Calu3 (cell line): ENCODE measurements at regions not wholly inside any gene's neighbourhood (a gene's known extent, or its start where the extent isn't known, plus 50 kb on each side); places are given as distances from the start of the nearest gene placed in this dataset.

Experiments
- BruUV-seq: library from RNA; stranded (reverse); fragments of 400-500 nt; replicated peaks from 2 replicates; lab custom pipeline; 2021; lab: Mats Ljungman, UMichigan
- CTCF ChIA-PET: fragments of 300-600 bp; sonication (Branson Sonifier 250); formaldehyde crosslinking; loops from one replicate; lab custom pipeline; 2022; ENCODE audit warnings: antibody characterized with exemption; lab: Charles Lee
- DNase-seq: peaks from one replicate; pipeline ENCODE4 v3.0.0; 2022
- H3K27ac Mint-ChIP-seq: one replicate; pipeline ENCODE4 v1.8.0; 2022; ENCODE audit warnings: mixed read lengths; ENCODE audit not compliant: unreplicated experiment
- H3K27me3 Mint-ChIP-seq: one replicate; pipeline ENCODE4 v1.8.0; 2022; ENCODE audit warnings: mixed read lengths; ENCODE audit not compliant: unreplicated experiment
- H3K36me3 Mint-ChIP-seq: one replicate; pipeline ENCODE4 v1.8.0; 2022; ENCODE audit warnings: mild to moderate bottlenecking, moderate library complexity, mixed read lengths; ENCODE audit not compliant: insufficient read depth, unreplicated experiment
- H3K4me1 Mint-ChIP-seq: one replicate; pipeline ENCODE4 v1.8.0; 2022; ENCODE audit warnings: mild to moderate bottlenecking, low read depth, mixed read lengths; ENCODE audit not compliant: unreplicated experiment
- H3K4me3 Mint-ChIP-seq: one replicate; pipeline ENCODE4 v1.8.0; 2022; ENCODE audit warnings: mild to moderate bottlenecking, low read depth, moderate library complexity, mixed read lengths; ENCODE audit not compliant: unreplicated experiment
- H3K9me3 Mint-ChIP-seq: one replicate; pipeline ENCODE4 v1.8.0; 2022; ENCODE audit warnings: low read depth, mixed read lengths; ENCODE audit not compliant: unreplicated experiment
- intact Hi-C: fragments of 100-400 bp; cut with micrococcal nuclease; formaldehyde crosslinking; loops from one replicate; pipeline ENCODE4 v1.10.0; 2022; ENCODE audit not compliant: unreplicated experiment
- TF ChIP-seq, protein P1 (sequence below): fragments of 200-600 bp; IDR thresholded peaks from one replicate; pipeline ENCODE4 v1.8.0; 2022; ENCODE audit warnings: antibody characterized with exemption; ENCODE audit not compliant: unreplicated experiment

DNA sequence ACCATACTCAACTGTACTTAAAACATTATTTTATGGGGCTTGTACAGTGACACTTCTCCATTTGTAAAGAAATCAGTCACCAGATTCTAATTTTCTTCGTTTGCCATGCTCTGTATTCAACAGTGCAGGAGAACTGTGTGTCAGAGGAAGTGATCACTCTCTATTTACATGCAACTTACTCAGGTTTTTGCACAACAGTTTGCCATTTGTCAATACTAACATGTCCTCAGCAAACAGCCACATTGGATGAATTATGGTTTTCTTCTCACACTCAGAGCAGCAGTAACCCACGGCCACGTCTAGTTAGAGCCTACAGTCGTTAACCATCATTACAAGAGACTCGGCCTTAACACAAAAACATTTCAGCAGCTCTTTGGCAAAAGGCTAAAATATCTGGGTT lies 69.2 kb upstream of the SP4 start:
- no peaks in the 10 kb centered on the region for H3K36me3 Mint-ChIP-seq
- BruUV-seq: no TSS peak
- no peak overlapping the region for H3K27ac Mint-ChIP-seq
- H3K4me1 Mint-ChIP-seq: peaks cover 30% of the 10 kb centered on the region
- no peak overlapping the region for H3K4me3 Mint-ChIP-seq
- TF ChIP-seq, protein P1, sequence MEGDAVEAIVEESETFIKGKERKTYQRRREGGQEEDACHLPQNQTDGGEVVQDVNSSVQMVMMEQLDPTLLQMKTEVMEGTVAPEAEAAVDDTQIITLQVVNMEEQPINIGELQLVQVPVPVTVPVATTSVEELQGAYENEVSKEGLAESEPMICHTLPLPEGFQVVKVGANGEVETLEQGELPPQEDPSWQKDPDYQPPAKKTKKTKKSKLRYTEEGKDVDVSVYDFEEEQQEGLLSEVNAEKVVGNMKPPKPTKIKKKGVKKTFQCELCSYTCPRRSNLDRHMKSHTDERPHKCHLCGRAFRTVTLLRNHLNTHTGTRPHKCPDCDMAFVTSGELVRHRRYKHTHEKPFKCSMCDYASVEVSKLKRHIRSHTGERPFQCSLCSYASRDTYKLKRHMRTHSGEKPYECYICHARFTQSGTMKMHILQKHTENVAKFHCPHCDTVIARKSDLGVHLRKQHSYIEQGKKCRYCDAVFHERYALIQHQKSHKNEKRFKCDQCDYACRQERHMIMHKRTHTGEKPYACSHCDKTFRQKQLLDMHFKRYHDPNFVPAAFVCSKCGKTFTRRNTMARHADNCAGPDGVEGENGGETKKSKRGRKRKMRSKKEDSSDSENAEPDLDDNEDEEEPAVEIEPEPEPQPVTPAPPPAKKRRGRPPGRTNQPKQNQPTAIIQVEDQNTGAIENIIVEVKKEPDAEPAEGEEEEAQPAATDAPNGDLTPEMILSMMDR: no peak
- DNase-seq: no peak
- intact Hi-C loops: no loop called here
- H3K9me3 Mint-ChIP-seq: peaks cover 2% of the 10 kb centered on the region
- no peaks in the 10 kb centered on the region for H3K27me3 Mint-ChIP-seq
- CTCF ChIA-PET: interaction anchor here (0.7 kb wide), 1 partner anchor 11 kb away, joined by 3 read pairs; no protein-coding TSS in a partner anchor

DNA sequence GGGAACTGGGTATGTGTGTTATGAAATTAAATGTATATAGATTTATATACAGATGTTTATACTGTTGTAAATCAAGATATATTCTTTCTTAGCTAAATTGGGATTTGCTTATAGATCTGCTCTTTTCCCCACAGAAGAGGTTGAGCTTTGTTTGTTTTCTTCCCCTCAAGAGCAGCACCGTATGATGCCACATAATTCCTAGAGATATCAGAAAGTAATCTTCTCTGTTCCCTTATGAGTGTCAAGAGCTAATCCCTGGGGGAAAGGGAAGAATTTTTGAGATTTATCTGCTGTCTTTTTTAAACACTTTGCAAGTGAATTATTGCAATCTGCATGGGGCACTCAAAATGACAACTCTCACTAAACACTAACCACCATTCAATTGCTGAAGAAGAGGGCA lies 68.7 kb upstream of the SP4 start:
- H3K27me3 Mint-ChIP-seq: no peaks in the 10 kb centered on the region
- intact Hi-C loops: no loop called here
- TF ChIP-seq, protein P1: no peak
- H3K9me3 Mint-ChIP-seq: peaks cover 2% of the 10 kb centered on the region
- no TSS peak for BruUV-seq
- no peaks in the 10 kb centered on the region for H3K36me3 Mint-ChIP-seq
- H3K27ac Mint-ChIP-seq: no peak overlapping the region
- H3K4me3 Mint-ChIP-seq: no peak overlapping the region
- peaks cover 33% of the 10 kb centered on the region for H3K4me1 Mint-ChIP-seq
- DNase-seq: no peak
- CTCF ChIA-PET: no interaction called here

DNA sequence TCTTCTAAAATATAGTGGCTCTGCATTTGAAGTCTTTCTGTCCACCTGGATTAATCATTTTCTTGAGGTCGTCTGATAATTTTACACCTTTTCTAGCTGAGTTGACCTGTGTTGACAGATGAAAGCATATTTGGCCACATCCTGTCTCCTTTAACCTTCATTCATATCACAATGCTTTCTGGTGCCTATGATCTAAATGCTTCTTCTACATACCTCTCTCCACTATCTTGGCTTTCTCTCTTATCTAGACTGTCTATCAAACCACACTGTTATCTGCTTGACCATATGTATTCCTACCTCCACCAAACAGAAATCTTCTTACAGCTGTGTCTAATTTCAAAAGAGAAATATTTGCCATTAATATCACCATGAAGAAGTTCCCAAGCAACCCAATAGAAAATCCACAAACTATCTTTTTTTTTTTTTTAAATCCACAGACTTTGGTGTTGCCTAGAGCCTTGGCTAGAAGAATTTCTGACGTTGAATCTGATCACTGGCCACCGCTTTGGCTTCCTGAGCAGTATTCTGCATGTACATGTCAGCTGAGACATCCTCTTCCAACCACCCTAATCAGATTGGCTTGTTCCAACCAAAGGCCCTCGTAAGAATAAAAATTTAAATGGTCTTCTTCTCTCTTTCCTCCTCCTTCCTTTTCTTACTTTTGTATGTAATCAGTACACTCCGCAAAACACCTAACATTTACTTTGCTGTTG lies 66.3 kb upstream of the SP4 start:
- peaks cover 2% of the 10 kb centered on the region for H3K9me3 Mint-ChIP-seq
- TF ChIP-seq, protein P1: no peak
- peaks cover 36% of the 10 kb centered on the region for H3K4me1 Mint-ChIP-seq
- H3K36me3 Mint-ChIP-seq: peaks cover 7% of the 10 kb centered on the region
- H3K4me3 Mint-ChIP-seq: no peak overlapping the region
- no TSS peak for BruUV-seq
- intact Hi-C loops: loop anchor here (10.0 kb wide), 1 partner anchor 143 kb away; no protein-coding TSS in a partner anchor
- CTCF ChIA-PET: interaction anchor here (2.0 kb wide), 1 partner anchor 9 kb away, joined by 7 read pairs; no protein-coding TSS in a partner anchor
- no peak for DNase-seq
- no peaks in the 10 kb centered on the region for H3K27me3 Mint-ChIP-seq
- no peak overlapping the region for H3K27ac Mint-ChIP-seq

GRCh38 chr7:21364801-21365271 lies 63.0 kb upstream of the SP4 start:
- Mint-ChIP-seq H3K36me3 (peaks cover 7% of the 10 kb centered on the region), H3K27me3 (no peaks in the 10 kb centered on the region), H3K27ac (no peak overlapping the region), H3K4me1 (peaks cover 55% of the 10 kb centered on the region), H3K9me3 (peaks cover 2% of the 10 kb centered on the region), H3K4me3 (no peak overlapping the region)
- intact Hi-C loops: loop anchor here (5.0 to 10.0 kb wide), 3 partner anchors 103 to 202 kb away; no protein-coding TSS in a partner anchor
- TF ChIP-seq, protein P1: no peak
- no peak for DNase-seq
- CTCF ChIA-PET: interaction anchor here (0.5 kb wide), 1 partner anchor 59 kb away, joined by 6 read pairs; no protein-coding TSS in a partner anchor
- no TSS peak for BruUV-seq
